NCI-H1417 (cell line): ENCODE measurements at regions not wholly inside any gene's neighbourhood (a gene's known extent, or its start where the extent isn't known, plus 50 kb on each side); places are given as distances from the start of the nearest gene placed in this dataset.

Experiments used
- DNase-seq, 3 experiments: peaks; one replicate each; lab custom pipeline; 2025; lab: John Stamatoyannopoulos, UW

DNA sequence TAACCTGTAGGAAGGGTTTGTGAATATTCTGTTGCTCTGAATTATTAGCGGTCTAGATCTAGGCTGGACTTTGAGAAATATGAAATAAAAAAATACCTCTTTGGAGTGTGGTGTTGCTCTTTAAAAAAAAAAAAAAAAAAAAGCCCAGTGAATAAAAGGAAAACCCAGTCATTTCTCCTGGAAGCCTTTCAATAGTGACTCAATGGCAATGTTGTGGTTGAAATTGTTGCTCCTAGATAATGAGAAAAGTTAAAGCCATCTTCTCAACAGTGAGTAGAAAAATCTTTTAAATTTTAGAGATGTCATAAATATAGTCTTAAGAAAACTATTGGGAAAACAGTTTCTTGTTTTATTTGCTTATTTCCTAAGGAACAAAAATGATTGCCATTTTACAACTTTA is 135.3 kb downstream of the RFC3 start:
- DNase-seq = no peak

DNA sequence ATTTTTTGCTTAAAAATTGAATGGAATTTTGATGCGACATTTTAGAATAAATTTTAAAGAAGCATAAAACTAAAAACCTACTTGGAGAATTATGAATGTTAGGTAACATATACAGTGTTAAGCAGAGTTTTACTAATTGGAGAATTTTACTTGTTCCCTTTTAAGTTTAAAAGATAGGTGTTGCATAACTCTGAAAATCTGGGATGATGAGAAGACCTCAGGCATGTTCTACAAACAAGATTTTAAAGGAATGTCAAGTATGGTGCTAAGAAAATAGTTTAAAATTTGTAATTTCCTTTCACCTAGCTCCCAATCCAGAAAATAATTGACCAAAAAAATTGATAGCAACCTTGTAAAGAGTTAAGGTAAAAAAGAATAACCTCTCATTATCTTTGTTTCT is 135.8 kb downstream of the RFC3 start:
- DNase-seq = no peak

DNA sequence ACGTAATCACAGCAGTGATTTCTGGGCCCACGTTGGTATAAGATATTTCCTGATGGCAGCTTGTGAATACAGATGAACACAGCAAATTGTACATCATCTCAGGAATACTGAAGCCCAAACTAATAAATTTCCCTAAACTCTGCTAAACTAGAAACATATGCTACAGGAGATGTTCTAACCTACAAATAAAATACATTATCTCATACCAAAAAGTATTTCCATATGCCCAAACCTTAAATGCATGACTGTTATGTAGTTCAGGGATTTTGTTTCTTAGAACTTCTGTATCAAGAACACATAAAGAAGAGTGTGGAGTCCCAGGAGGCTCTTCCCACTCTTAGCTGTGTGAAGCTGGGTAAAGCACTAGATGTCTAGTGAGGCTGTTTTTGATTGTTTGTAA is 138.4 kb downstream of the RFC3 start:
- no peak for DNase-seq

DNA sequence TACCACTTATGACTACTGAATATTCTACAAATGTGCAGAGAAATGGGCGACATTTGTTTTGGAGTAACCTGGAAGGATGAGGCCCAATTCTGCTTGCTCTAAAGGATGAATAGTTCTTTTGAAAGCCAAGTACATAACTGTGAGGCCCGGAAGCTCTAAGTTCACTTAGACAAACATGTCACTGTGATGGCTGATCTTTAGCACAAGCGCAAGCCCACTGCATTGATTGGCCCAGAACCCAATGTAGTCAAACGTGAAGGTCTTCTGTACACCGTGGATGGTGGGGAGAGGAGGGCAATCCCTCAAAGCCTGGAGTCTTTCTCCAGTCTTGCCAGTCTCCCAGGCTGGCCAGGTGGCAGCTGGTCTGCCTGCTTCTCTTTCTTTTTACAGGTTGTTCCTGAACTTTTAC is 139.6 kb downstream of the RFC3 start:
- no peak for DNase-seq

DNA sequence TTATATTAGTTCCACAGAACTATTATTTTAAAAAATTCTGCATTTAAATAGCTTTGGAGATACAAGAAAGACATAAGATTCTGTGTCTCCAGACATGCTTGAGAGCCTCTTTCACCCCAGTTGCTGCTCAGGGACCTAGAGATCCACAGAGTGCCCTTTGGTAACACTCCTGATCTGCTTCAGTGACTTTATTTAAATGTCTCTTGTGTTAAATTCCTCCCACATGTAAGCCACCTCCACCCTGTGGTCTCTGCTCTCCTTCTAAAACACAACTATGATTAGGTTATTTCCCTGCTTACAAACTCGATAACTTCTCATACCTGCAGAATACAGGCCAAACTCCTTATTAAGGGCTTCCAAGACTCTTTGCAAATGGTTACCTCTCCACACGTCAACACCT is 141.0 kb downstream of the RFC3 start:
- no peak for DNase-seq

DNA sequence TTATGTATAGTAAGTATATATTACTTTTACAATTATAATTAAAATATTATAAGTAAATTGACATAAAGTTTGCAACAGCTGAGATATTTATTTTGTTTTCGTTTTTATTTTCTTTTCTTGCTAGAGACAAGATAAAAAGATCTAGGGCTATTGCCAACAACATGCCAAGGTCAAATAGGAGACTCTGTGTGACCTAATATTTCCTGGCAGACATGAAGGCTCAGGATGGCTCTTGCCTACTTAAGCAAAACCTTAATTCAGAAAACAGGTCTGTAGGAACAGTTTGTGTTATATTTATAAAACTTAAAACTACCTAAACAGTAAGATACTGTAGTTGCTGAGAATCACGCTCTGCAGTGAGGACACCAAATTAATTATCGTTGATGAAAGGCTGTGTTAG is 145.2 kb downstream of the RFC3 start:
- no peak for DNase-seq

DNA sequence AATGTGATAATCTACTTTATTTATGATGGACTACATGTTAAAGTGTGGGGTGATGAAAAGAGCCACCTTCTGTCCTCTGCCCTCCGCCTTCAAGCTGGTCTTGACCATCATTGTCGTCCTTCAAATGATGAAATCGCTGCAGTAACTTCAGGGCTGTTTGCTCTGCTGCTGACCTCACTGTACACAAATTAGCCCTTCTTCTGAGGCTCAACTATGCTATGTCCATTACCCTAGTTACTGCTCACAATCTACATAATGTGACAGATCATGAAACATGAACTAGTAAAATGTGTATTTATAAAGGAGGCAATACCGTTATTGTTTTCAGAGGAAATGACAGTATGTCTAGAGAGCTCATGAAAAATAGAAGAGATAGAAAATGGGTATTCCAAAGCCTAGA is 145.9 kb downstream of the RFC3 start:
- no peak for DNase-seq

DNA sequence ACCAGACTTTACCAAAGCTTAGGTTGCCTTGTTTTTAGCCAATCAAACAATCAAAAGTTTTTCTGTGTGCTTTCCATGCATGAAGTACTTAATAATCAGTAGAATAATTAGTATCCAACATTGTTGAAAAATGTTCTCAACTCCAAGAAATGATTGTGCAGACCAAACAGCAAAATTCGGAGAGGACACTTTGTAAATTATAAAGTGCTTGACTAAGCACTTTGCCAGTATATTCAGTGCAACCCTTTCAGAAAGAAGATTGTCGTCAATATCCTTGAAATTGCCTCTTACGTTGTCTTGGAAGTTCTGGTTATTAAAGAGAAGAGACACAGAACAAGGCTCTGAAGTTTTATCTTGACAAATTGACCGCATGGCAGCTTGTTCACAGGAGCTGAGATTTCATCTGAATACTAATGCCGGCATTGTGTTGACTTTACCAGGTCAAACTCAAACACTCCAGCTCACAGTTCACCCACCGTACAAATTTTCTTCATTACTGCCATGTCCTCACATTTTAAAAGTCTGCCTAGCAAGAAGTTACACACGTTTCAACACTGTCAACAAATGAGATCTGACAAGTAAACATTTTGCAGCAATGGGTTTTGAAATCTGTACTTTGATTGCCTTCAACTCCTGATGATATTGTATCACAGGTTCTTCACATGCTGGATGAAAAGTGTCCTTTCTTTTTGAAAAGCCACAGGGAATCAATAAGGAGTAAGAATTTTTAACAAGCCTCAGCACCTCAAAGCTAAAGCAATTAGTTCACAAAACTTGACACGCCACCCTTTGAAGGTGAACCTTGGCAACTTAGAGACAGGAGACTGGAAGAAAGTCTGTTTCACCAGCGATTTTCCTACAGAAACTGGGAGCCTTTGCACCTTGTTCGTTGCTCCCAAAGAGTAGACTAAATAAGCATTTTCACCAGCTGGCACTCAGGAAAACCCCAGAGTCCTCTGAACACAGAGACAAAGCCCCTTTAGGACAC is 150.9 kb downstream of the RFC3 start:
- DNase-seq = no peak

DNA sequence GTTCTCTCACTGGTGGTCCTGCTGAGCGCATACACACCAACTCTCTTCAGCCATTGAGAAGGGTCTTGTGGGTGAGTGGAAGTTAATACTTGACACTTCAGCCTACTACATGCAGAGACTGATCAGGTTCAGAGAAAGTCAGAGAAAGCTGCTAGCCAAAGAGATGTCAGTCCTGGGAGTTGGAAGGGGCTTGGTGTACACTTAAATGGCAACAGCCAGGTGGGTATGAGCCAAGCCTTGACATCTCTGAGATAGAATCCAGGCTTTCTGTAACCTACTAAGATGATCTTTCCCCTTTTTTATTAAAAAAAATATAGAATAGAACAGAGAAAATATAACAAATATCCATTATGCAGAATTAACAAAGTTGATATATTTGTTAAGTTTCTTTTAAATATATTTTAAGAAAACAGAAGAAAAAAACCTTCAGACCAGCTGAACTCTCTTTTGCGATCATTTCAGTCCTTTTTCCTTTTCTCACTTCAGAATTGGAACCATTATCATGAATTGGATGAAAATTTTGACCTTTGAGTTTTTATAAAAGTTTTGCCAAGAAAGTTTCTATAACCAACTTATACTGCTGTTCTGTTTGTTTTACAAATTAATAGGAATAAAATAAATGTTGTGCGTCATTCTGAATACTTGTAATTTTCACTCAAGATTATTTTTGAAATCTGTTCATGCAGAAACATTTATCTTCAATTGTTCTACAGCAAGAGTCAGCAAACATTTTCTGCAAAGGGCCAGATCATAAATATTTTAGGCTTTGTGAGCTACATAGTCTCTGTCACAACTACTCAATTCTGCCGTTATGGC is 153.0 kb downstream of the RFC3 start:
- no peak for DNase-seq

DNA sequence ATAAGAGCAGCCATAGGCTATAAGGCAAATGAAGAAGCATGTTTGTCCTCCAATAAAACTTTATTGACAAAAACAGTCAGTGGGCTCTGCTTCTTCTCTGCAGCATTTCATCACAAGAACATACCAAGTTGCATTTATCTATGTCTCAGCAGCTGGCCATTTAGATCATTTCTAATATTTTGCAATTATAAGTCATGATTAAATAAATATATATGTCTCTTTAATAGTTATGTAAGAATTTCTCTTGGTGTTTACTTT is 153.5 kb downstream of the RFC3 start:
- DNase-seq = no peak

DNA sequence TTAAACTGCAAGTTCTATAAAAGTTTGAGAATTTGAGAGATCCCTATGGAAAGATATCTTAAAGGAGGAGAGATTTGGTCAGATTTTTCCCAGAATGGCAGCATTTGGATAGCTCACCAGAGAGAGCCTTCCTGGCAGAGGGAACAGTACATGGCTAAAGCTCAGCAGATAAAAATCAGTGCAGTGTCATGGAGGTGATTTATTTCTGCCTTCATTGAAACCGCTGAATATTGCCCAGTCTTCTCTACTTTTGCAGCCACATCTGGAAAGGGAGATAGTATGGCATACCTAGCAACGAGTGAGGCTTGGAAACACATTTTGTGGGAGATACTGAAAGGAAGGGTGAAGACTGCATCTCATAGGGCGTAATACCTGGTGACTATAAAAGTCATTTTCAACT is 155.2 kb downstream of the RFC3 start:
- DNase-seq = no peak

DNA sequence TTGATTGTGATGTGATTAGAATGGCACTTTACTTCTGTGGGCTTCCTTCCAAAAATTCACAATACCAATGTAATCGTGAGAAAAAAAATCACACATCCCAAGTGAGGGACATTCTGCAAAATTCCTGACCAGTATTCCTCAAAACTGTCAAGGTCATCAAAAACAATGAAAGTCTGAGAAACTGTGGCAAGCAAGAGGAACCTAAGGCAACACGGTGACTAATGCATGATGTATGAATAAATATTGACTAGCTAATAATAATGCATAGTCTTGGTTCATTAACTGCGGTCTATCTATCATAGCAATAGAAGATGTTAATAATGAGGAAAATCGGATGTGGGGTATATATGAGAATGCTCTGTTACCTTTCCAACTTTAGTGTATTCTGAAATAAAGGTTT is 159.0 kb downstream of the RFC3 start:
- DNase-seq = no peak

DNA sequence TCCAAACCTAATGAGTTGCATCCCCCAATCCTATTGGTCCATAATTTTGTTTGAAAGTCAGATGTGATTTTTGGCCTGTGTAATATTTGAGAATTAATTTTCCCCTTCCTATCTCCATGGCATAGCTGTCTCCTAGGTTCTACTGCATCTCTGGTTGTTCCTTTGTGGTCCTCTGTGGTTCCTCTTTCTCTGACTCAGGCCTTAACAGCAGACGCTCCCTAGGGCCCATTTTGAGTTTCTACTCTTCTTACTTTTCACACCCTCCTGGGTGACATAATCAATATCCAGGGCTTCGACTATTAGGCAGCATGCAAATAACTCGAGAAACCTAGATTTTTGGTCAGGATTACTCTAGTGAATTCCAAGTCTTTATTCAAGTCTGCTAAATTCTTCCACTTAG is 160.7 kb downstream of the RFC3 start:
- DNase-seq = no peak

DNA sequence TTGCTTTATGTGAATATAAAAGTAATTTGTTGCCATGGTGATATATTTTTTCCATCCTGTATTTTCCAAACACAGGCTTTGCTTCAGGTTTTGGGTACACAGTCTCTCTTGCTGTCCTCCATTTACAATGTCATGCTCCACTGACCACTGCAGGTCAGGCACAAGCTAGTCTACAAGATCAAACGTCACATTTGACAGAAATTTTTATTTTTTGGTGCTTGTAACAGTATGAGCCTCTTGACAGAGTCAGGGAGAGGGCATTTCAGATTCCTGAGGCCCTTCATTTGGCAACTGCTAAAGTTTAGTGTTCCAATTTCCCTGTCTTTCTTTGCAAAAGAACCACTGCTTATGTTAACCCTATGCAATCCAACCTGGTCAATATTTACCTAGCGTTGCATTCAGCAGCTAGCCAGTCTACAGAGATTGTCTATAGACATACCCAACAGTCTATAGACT is 175.0 kb downstream of the RFC3 start:
- peak; percentile 15 to 62 (median 18) for DNase-seq

DNA sequence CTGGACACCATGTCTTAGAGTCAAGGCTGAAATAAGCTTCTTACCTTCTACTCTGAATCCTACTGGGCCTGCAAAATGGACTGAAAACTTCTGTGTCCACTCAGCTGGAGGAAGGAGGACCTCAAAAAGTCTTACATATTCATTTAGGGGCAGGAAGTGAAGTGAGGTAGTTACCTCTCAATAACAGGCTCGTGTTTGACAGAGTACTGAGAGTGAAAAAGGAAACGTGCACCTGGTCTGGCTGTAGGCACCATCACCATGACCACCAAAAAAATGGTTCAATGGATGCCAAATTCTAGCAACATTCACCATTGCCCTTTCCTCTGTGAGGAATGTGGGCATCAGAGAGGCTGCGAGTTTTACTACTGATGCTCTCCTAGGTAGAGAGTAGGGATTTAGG is 176.2 kb downstream of the RFC3 start:
- no peak for DNase-seq

DNA sequence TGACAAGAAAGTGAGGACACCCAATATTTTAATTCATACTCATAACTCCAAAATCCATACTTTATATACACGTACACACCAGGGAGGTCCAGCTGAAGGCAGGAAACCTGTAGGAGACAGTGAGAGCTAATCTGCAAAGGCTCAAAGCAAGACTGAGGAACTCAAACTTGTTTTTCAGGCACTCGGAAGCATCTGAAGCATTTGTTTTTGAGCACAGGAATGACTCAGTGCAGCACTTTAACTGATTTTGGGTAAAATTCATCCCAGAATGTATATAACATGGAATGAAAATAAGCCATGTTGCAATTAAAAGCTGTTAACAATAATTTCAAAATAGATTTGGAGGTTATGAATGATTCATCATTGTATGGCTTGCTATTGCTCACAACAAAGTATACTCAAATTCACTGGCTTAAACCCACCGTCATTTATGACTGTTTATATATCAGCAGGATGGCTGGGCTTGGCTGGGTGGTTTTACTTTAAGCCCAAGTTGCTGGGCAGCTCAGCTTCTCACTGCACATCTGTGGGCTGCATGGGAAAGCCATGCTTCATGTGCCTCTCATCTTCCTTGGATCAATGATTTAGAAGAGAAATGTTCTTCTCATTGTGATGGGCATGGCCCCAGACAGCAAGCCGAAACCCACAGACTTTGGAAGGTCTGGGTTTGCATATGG is 177.0 kb downstream of the RFC3 start:
- DNase-seq = no peak

DNA sequence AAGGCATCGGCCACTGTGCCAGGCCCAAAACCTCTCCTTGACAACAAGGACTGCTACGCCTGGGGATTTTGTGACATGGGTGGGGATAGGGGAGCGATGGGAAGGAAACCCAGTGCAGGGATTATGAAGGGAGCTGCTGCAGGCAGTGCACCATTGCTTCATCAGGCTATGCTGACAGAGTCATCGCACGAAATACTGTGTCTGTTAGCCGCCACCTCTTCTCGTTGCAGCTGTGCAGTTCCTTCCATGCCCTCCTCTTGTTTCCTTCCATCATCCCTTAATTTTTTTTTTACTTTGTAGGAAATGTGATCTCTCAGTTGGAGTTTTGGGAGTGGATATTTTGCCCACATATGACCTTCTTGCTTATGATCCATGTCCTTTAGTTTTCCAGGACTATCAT is 178.7 kb downstream of the RFC3 start:
- no peak for DNase-seq

DNA sequence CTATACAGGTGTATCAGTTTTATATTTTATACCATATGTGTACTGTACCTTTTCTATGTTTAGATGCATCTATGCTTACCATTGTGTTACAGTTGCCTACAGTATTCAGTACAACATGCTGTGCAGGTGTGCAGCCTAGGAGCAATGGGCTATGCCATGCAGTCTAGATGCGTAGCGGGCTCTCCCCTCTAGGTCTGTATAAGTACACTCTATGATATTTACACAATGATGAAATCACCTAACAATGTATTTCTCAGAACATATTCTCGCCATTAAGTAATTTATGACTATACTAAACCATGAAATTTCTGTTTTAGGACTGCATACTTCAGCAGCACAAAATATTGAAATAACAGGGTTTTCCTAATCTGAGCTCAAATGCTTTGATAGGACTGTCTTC is 179.6 kb downstream of the RFC3 start:
- DNase-seq = no peak

DNA sequence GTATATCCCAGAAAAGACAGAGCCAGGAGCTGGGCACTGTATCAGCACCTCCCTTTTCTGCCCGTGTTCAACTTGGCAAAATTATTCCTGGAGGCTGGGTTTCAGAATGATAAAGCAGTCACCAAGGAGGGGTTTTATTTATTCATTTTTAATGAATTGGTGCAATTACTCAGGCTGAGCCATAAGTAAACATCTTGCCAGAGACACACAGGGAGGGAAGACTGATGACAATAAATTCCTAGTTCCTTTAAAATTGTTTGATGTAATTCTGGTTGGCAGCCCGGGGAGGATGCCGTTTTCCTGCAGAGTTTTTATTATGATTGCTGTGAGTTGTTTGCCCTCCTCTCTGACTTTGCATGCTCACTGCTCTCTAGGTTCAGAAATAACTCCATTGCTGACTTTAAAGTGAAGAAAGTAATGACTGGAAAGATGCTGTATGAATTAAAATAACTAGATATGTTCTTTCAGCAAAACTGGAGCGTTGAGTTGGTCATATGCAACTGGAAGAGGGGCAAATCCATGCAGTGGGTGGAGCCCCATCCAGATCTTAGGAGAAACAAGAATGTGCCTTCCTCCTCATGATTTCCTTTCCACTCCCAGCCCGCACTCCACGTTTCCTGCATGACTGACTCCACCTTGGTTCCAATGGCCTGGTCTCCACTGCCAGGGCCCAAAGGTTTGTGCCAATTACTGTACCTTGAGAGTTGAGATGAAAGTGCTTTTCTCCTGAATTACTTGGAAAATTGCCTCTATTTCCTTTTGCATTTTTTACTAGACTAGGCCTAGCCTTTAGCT is 182.1 kb downstream of the RFC3 start:
- DNase-seq = peak in 2 of 3 experiments; percentile 13 to 62

DNA sequence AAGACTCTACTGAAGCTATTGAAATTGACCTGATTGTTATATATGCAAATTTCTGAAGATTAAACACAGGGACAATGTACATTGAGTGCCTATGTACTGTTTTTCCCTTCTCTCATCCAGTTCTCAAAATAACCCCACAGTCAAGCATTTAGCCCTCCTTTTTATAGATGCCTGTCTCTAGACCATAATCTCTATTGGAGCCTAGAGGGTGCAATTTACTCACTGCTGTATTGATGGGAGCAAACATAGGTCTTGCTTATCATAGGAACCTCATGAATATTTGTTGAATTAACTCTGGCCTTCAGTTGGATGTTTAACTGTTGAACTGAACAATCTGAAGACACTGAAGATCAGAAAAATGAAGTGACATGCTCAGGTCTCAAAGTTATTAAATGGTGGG is 183.0 kb downstream of the RFC3 start:
- peak in 1 of 3 experiments; percentile 2 for DNase-seq

DNA sequence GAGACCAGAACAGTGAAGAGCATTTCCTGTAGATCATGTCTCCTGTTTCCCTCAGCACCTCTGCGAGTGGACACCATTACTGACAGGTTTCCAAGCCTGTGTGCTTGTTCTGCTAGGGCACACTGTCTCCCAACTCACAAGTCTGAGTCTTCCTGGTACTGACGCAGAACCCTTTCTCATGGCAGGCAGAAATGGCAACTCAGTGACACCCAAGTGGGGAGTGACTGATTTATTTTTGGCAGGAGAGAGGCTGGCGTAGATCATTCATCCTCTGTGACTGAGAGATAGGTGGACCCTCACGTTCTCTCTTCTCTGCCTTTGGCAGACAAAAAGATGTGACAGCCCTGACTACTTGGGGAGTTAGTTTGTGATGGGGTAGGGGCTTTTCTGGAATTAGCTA is 183.4 kb downstream of the RFC3 start:
- no peak for DNase-seq

DNA sequence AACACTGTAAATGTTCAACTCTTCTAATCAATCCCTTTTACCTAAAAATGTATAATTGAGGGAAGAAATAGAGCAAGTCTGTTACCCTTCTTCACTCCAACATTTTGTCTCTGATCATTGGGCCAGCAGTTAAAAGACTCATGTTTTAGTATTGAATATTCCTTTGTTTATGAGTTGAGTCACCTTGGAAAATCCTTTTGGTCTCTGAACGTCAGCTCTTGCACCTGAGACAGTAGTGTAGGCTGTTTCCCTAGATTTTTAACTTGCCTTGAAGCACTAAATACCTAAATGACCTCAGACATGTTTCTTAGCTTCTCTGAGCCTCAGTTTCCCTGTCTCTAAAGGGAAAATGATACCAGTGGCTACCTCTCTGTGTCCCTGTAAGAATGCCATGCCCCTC is 184.2 kb downstream of the RFC3 start:
- DNase-seq = no peak
